ENCODE measurements at regions not wholly inside any gene's neighbourhood (a gene's known extent, or its start where the extent isn't known, plus 50 kb on each side); places are given as distances from the start of the nearest gene placed in this dataset.

GRCh38 chr20:41969656-41970055 is 351.5 kb upstream of the CHD6 start:
- TF ChIP-seq CTCF (IDR thresholded peaks at IDR 0.05), result no peak
- no peak for TF ChIP-seq POLR2AphosphoS5 (IDR thresholded peaks at IDR 0.05)
- TF ChIP-seq EP300 (IDR thresholded peaks at IDR 0.05), result no peak
